ENCODE measurements at regions not wholly inside any gene's neighbourhood (a gene's known extent, or its start where the extent isn't known, plus 50 kb on each side); places are given as distances from the start of the nearest gene placed in this dataset.

DNA sequence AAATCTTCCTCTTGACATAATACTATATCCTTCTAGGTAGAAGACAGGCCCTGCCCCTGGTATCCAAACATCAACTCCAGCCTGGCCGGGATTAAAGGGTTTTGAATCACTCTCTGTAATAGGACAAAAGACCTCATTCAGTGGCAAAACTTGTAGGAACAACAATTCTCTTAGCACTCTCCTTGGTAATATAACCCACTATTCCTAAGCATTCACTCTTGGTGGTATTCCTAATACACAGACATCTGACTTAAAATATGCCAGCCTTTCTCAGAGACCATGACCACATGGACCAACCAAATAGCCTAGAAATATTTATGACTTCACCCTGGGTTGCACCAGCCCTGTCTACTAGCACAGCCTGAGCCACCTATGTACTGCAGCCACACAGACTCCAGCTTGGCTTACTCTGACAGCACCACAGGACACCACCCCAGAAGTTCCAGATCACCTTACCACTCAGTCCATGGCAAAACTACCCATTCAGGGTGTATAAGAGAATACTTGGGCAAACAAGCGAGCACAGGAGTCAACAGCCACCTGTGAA is 244.9 kb upstream of the NEBL start:
- H3K27me3 ChIP-seq (ENCODE audit: insufficient read depth, low read length): no peaks in the 10 kb centered on the region
- H4K20me1 ChIP-seq (ENCODE audit: insufficient read depth, low read length): no peaks in the 10 kb centered on the region
- TF ChIP-seq, protein P1, sequence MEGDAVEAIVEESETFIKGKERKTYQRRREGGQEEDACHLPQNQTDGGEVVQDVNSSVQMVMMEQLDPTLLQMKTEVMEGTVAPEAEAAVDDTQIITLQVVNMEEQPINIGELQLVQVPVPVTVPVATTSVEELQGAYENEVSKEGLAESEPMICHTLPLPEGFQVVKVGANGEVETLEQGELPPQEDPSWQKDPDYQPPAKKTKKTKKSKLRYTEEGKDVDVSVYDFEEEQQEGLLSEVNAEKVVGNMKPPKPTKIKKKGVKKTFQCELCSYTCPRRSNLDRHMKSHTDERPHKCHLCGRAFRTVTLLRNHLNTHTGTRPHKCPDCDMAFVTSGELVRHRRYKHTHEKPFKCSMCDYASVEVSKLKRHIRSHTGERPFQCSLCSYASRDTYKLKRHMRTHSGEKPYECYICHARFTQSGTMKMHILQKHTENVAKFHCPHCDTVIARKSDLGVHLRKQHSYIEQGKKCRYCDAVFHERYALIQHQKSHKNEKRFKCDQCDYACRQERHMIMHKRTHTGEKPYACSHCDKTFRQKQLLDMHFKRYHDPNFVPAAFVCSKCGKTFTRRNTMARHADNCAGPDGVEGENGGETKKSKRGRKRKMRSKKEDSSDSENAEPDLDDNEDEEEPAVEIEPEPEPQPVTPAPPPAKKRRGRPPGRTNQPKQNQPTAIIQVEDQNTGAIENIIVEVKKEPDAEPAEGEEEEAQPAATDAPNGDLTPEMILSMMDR (IDR thresholded peaks at IDR 0.05; ENCODE audit: extremely low read depth, low read depth, low read length): no peak
- H3K27ac ChIP-seq (ENCODE audit: low read depth, low read length): no peak overlapping the region
- no peak overlapping the region for H3K4me2 ChIP-seq (ENCODE audit: insufficient read depth, low read length)
- no peak for DNase-seq (ENCODE audit: insufficient read length, low spot score, missing footprints)
- H3K79me2 ChIP-seq (ENCODE audit: insufficient read depth, low read length): no peaks in the 10 kb centered on the region
- no peaks in the 10 kb centered on the region for H3K4me1 ChIP-seq (ENCODE audit: insufficient read depth, low read length)
- no peak overlapping the region for H3K4me3 ChIP-seq (ENCODE audit: insufficient read depth, low read length)
- H2AFZ ChIP-seq (ENCODE audit: low read length): no peak overlapping the region
- no peaks in the 10 kb centered on the region for H3K36me3 ChIP-seq (ENCODE audit: insufficient read depth, low read length)
- no peaks in the 10 kb centered on the region for H3K9me3 ChIP-seq (ENCODE audit: low read depth, low read length)

DNA sequence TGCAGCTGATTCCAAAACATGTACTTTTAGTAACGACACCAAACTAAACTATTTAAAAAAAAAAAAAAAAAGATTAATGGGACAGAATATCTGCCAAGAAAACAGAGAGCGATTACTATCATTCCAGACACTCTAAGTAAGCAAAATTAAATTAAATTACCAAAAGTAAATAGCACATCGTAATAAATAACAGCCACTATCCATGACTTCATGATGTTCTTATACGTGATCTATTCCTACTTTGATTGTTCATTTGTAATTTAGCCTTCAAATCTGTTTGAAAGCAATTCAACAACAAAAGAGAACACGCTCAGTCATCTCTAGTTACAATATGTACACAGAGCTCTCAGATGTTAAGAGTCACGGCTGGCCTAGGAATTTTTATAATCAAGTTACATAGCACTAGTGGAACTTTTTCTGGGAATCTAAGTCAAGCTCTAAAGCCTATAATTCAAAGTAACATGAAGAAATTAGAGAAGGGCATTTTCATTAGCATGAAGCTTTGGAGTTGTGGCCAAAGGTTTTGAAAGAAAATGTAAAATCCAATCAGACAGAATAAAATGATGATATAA is 241.7 kb upstream of the NEBL start:
- Histone ChIP-seq H3K27me3 (ENCODE audit: insufficient read depth, low read length) (no peaks in the 10 kb centered on the region), H3K27ac (ENCODE audit: low read depth, low read length) (no peak overlapping the region), H3K4me2 (ENCODE audit: insufficient read depth, low read length) (no peak overlapping the region), H3K79me2 (ENCODE audit: insufficient read depth, low read length) (no peaks in the 10 kb centered on the region), H4K20me1 (ENCODE audit: insufficient read depth, low read length) (no peaks in the 10 kb centered on the region), H3K9me3 (ENCODE audit: low read depth, low read length) (no peaks in the 10 kb centered on the region), H2AFZ (ENCODE audit: low read length) (no peak overlapping the region), H3K4me3 (ENCODE audit: insufficient read depth, low read length) (no peak overlapping the region), H3K36me3 (ENCODE audit: insufficient read depth, low read length) (no peaks in the 10 kb centered on the region), H3K4me1 (ENCODE audit: insufficient read depth, low read length) (no peaks in the 10 kb centered on the region)
- DNase-seq (ENCODE audit: insufficient read length, low spot score, missing footprints): no peak
- TF ChIP-seq, protein P1 (IDR thresholded peaks at IDR 0.05; ENCODE audit: extremely low read depth, low read depth, low read length): no peak

DNA sequence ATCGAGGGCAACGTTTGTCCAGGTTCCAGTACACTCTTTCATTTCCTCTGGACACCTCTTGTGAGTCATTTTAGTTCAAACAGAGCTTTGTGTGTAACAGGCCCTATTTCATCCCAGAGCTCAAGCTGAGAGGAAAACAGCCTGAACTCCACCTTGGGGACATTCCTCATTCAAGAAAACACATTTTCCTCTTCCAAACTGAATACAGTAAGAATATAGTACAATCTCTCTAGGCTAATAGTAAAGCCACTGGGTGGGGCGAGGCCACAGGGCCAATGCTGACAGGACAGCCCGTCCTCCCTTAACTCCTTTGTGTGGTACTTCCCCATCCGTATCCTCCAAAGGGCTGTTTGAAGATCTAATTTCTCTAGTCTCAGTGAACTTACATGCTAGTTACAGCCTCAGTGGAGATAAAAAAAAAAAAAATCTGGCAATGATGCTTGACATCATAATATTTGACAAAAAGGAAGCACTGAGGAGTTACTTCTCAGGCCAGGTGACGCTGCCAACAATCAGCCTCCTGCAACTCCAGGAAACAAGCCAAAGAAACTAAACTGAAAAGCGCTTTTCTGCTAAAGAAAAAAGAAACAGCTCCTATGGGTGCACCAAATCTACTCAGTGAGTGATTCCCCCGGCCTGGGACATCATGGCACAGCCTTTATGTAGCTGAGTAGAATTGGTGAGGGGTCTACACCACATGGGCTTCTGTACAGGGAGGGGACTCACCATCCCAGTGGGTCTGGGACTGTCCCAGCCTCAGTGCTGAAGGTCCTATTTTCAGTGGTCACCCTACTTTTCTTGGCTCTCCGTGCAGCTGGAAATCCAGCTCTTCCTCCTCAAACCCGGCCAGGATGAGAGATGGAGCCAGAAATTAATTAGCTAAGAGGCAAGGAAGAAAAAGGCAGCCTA is 238.2 kb upstream of the NEBL start:
- TF ChIP-seq, protein P1 (IDR thresholded peaks at IDR 0.05; ENCODE audit: extremely low read depth, low read depth, low read length): no peak
- DNase-seq (ENCODE audit: insufficient read length, low spot score, missing footprints): no peak
- no peaks in the 10 kb centered on the region for H3K9me3 ChIP-seq (ENCODE audit: low read depth, low read length)
- H3K4me2 ChIP-seq (ENCODE audit: insufficient read depth, low read length): no peak overlapping the region
- H3K27ac ChIP-seq (ENCODE audit: low read depth, low read length): no peak overlapping the region
- no peaks in the 10 kb centered on the region for H3K4me1 ChIP-seq (ENCODE audit: insufficient read depth, low read length)
- no peaks in the 10 kb centered on the region for H3K79me2 ChIP-seq (ENCODE audit: insufficient read depth, low read length)
- H4K20me1 ChIP-seq (ENCODE audit: insufficient read depth, low read length): no peaks in the 10 kb centered on the region
- H3K27me3 ChIP-seq (ENCODE audit: insufficient read depth, low read length): no peaks in the 10 kb centered on the region
- no peak overlapping the region for H3K4me3 ChIP-seq (ENCODE audit: insufficient read depth, low read length)
- no peak overlapping the region for H2AFZ ChIP-seq (ENCODE audit: low read length)
- H3K36me3 ChIP-seq (ENCODE audit: insufficient read depth, low read length): no peaks in the 10 kb centered on the region

DNA sequence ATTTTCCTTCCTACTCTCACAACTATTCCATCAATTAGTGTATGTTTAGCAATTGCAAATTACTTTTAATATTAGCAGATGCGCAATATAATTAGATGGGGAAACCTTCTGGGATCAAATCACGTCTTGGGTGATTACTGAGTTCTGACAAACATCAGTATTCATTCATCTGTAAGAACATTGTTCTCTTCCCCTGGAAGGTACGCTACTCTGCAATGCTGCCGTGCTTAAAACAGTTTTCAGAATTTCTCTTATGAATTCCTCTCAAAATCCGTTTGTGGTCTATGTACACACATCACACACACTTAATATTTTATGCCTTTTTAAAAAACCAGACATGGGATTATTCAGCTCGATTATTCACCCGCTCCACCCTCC is 237.5 kb upstream of the NEBL start:
- Histone ChIP-seq H3K4me3 (ENCODE audit: insufficient read depth, low read length) (no peak overlapping the region), H3K4me2 (ENCODE audit: insufficient read depth, low read length) (no peak overlapping the region), H3K27ac (ENCODE audit: low read depth, low read length) (no peak overlapping the region), H3K36me3 (ENCODE audit: insufficient read depth, low read length) (no peaks in the 10 kb centered on the region), H3K9me3 (ENCODE audit: low read depth, low read length) (no peaks in the 10 kb centered on the region), H4K20me1 (ENCODE audit: insufficient read depth, low read length) (no peaks in the 10 kb centered on the region), H3K79me2 (ENCODE audit: insufficient read depth, low read length) (no peaks in the 10 kb centered on the region), H2AFZ (ENCODE audit: low read length) (no peak overlapping the region), H3K4me1 (ENCODE audit: insufficient read depth, low read length) (no peaks in the 10 kb centered on the region), H3K27me3 (ENCODE audit: insufficient read depth, low read length) (no peaks in the 10 kb centered on the region)
- TF ChIP-seq, protein P1 (IDR thresholded peaks at IDR 0.05; ENCODE audit: extremely low read depth, low read depth, low read length): no peak
- DNase-seq (ENCODE audit: insufficient read length, low spot score, missing footprints): no peak
